Prostate gland (tissue), 2 donors: ENCODE measurements at regions not wholly inside any gene's neighbourhood (a gene's known extent, or its start where the extent isn't known, plus 50 kb on each side); places are given as distances from the start of the nearest gene placed in this dataset.

Experiments
- DNase-seq: peaks from one replicate; pipeline ENCODE4 v3.0.0-alpha.2; 2019; ENCODE audit warnings: low spot score
- H3K27ac ChIP-seq, 2 donors: fragments of 200-600 bp; sonication (generic); 2 replicates each; pipeline ENCODE4 v1.5.1; 2017 to 2019
- H3K27me3 ChIP-seq: fragments of 200-600 bp; sonication (generic); replicated peaks from 2 replicates; pipeline ENCODE4 v1.5.1; 2019; ENCODE audit not compliant: insufficient read depth
- H3K36me3 ChIP-seq, 2 donors: fragments of 200-600 bp; sonication (generic); 1 replicate in 1 of 2; 2 replicates in 1 of 2; pipeline versions ENCODE4 v1.5.1 to v1.8.1; 2017 to 2019
- H3K4me1 ChIP-seq: fragments of 200-600 bp; sonication (generic); replicated peaks from 2 replicates; pipeline ENCODE4 v1.5.1; 2019
- H3K4me3 ChIP-seq, 2 donors: fragments of 200-600 bp; sonication (generic); 2 replicates each; pipeline ENCODE4 v1.5.1; 2017 to 2019
- H3K9me3 ChIP-seq: fragments of 200-600 bp; sonication (generic); 2 replicates; pipeline ENCODE4 v1.5.1; 2017
- POLR2A ChIP-seq: fragments of 450-650 bp; IDR thresholded peaks from one replicate; pipeline ENCODE4 v1.6.1; 2016; ENCODE audit warnings: antibody characterized with exemption, mild to moderate bottlenecking
- POLR2AphosphoS5 ChIP-seq: sonication (generic); formaldehyde crosslinking; IDR thresholded peaks from one replicate; pipeline ENCODE4 v1.6.1; 2017; ENCODE audit warnings: antibody characterized with exemption
- WGBS: methylation state at CpG from one replicate; pipeline ENCODE4 v1.1.5; 2018; 5-methylcytosine and 5-hydroxymethylcytosine counted together
- intact Hi-C: fragments of 100-400 bp; cut with DNase I; formaldehyde crosslinking; loops from one replicate; pipeline ENCODE4 v1.14.2; 2022
- small RNA-seq, 2 donors: library from RNA; depleted of rRNA; stranded (forward); fragments of <200 nt; gene quantifications; one replicate each; pipeline ENCODE3, GENCODE V24; 2016
- TF ChIP-seq, protein P1 (sequence below), 4 experiments: fragments of 200-600 bp in 2 of 4; fragments of 450-650 bp in 2 of 4; sonication (generic) in 2 of 4; IDR thresholded peaks; 1 replicate in 3 of 4; 2 replicates in 1 of 4; pipeline ENCODE4 v1.5.1; 2016 to 2019; ENCODE audit warnings: antibody characterized with exemption in 4 of 4, mild to moderate bottlenecking in 2 of 4, moderate library complexity in 2 of 4

GRCh38 chr5:69042500-69042899 is 51.3 kb upstream of the SLC30A5 start:
- intact Hi-C loops: loop anchor here (2.0 kb wide), 1 partner anchor 290 kb away; the partner anchor contains the start of gene CCDC125
- Histone ChIP-seq H3K9me3 (no peaks in the 10 kb centered on the region), H3K36me3 (no peaks in the 10 kb centered on the region), H3K4me1 (no peaks in the 10 kb centered on the region), H3K27ac (peak overlapping the region; percentile 63 to 74), H3K4me3 (peak overlapping the region in 1 of 2 donors; percentile 26), H3K27me3 (no peaks in the 10 kb centered on the region)
- TF ChIP-seq POLR2AphosphoS5 (no peak), POLR2A (no peak)
- TF ChIP-seq, protein P1, sequence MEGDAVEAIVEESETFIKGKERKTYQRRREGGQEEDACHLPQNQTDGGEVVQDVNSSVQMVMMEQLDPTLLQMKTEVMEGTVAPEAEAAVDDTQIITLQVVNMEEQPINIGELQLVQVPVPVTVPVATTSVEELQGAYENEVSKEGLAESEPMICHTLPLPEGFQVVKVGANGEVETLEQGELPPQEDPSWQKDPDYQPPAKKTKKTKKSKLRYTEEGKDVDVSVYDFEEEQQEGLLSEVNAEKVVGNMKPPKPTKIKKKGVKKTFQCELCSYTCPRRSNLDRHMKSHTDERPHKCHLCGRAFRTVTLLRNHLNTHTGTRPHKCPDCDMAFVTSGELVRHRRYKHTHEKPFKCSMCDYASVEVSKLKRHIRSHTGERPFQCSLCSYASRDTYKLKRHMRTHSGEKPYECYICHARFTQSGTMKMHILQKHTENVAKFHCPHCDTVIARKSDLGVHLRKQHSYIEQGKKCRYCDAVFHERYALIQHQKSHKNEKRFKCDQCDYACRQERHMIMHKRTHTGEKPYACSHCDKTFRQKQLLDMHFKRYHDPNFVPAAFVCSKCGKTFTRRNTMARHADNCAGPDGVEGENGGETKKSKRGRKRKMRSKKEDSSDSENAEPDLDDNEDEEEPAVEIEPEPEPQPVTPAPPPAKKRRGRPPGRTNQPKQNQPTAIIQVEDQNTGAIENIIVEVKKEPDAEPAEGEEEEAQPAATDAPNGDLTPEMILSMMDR (IDR thresholded peaks at IDR 0.05): no peak
- 49% methylated on average over 2 of the region's 2 CpGs for WGBS
- no peak for DNase-seq

- WGBS: 30% methylated on average over 19 of the region's 19 CpGs
- H3K4me3 ChIP-seq: peak overlapping the region; percentile 17 to 26
Observed at GRCh38 chr5:69042915-69043654, 50.7 kb upstream of the SLC30A5 start.

GRCh38 chr5:69043655-69043996 is 50.2 kb upstream of the SLC30A5 start:
- Histone ChIP-seq H3K27ac (peak overlapping the region; percentile 63 to 74), H3K4me1 (no peaks in the 10 kb centered on the region), H3K4me3 (peak overlapping the region; percentile 17 to 26), H3K9me3 (no peaks in the 10 kb centered on the region), H3K27me3 (no peaks in the 10 kb centered on the region), H3K36me3 (no peaks in the 10 kb centered on the region)
- 33% methylated on average over 2 of the region's 2 CpGs for WGBS
- no peak for DNase-seq
- intact Hi-C loops: loop anchor here (2.0 kb wide), 1 partner anchor 289 kb away; the partner anchor contains the start of gene CCDC125
- TF ChIP-seq, protein P1 (IDR thresholded peaks at IDR 0.05): no peak
- no peak for TF ChIP-seq POLR2AphosphoS5
- no peak for TF ChIP-seq POLR2A

More at GRCh38 chr5:69042915-69043654, 50.7 kb upstream of the SLC30A5 start:
- intact Hi-C loops: loop anchor here (2.0 kb wide), 1 partner anchor 290 kb away; the partner anchor contains the start of gene CCDC125
- no peaks in the 10 kb centered on the region for H3K27me3 ChIP-seq
- peak overlapping the region; percentile 63 to 74 for H3K27ac ChIP-seq
- peak; percentile 73 for DNase-seq
- no peaks in the 10 kb centered on the region for H3K9me3 ChIP-seq
- TF ChIP-seq POLR2AphosphoS5: peak; percentile 53
- TF ChIP-seq POLR2A: no peak
- TF ChIP-seq, protein P1 (IDR thresholded peaks at IDR 0.05): peak; percentile 37 to 93 (median 82)
- H3K4me1 ChIP-seq: no peaks in the 10 kb centered on the region
- H3K36me3 ChIP-seq: no peaks in the 10 kb centered on the region

Small RNA genes in the stretch of these regions (small RNA-seq; reads per million reads assigned to genes)
- gene RF00096 (0 reads per million in 2 donors), gene RN7SKP251 (0 reads per million in 2 donors), gene VWA8P1 (0 reads per million in 2 donors)
